ENCODE measurements at regions not wholly inside any gene's neighbourhood (a gene's known extent, or its start where the extent isn't known, plus 50 kb on each side); places are given as distances from the start of the nearest gene placed in this dataset.

GRCh38 chr6:20309186-20309585 is 92.5 kb upstream of the E2F3 start:
- in situ Hi-C loops (cut with HindIII; ENCODE audit: low pct_ligation_motif_present, low pct_unique_long_range_greater_than_20kb, low sequenced_read_pairs): no loop called here
- no peak for DNase-seq

- in situ Hi-C loops (cut with HindIII; ENCODE audit: low pct_ligation_motif_present, low pct_unique_long_range_greater_than_20kb, low sequenced_read_pairs): no loop called here
- DNase-seq: no peak
Measured at GRCh38 chr6:20310185-20310584, 91.5 kb upstream of the E2F3 start.

DNA sequence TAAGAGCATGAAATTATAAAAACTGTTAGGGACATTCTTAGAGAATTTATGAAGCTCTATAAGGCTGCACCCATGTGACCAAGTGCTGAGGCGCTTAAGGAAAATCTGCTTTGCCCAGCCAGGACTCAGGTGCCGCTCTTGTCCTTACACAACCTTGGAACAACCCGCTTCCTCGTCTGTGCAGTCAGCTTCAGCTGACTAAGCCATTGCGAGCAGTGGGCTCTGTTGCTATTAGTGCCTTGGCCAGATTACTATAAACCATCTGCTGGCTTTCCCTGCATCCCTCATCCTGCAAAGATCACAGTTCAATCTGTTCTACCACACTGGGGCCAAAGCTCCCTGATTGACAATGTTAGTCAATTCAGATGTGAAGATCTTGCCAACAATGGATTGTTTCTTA is 89.1 kb upstream of the E2F3 start:
- in situ Hi-C loops (cut with HindIII; ENCODE audit: low pct_ligation_motif_present, low pct_unique_long_range_greater_than_20kb, low sequenced_read_pairs): no loop called here
- no peak for DNase-seq

GRCh38 chr6:20313051-20313450 is 88.6 kb upstream of the E2F3 start:
- in situ Hi-C loops (cut with HindIII; ENCODE audit: low pct_ligation_motif_present, low pct_unique_long_range_greater_than_20kb, low sequenced_read_pairs): no loop called here
- DNase-seq: no peak

- no peak for DNase-seq
- in situ Hi-C loops (cut with HindIII; ENCODE audit: low pct_ligation_motif_present, low pct_unique_long_range_greater_than_20kb, low sequenced_read_pairs): no loop called here
Measured at GRCh38 chr6:20313960-20314530, 87.6 kb upstream of the E2F3 start.

DNA sequence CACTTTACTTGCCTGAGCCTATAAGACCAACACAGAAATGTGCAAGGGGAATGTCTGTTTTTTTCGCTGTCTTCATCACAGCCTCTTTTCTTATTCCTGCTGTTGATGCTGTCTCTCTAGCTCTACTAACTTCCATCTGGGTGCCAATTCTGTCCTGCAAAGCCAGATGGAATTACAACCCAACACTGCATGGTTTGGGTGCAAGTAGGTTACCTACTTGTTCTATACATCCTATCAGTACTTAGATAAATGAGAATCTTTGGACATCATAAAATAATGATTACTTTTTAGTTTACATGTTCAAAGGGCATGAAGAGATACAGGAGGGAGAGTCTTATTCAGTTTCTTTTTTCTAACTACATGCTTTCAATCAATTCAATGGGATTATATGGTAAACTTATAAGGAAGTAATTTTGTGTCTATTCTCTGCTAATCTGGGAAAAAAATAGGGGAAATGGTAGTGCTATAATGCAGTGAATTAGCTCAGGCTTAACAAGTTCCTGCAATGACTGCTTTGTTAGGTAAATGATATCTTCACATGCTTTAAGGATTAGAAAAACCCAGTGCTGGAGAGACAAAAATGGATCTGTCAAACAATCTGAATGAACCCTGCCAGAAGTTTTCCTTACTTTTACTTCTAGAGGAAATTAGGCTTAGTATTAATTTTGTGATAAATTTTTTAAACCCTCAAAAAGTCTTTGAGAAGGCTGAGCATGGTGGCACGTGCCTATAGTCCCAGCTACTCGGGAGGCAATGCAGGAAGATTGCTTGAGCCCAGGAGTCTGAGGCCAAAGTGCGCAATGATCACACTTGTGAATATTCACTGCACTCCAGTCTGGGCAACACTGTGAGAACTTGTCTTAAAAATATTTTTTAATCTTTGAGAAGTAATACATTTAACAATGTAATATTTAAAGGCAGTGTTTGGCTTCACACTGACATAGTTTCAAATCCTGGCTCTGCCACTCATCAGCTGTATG is 86.5 kb upstream of the E2F3 start:
- DNase-seq: no peak
- in situ Hi-C loops (cut with HindIII; ENCODE audit: low pct_ligation_motif_present, low pct_unique_long_range_greater_than_20kb, low sequenced_read_pairs): no loop called here

DNA sequence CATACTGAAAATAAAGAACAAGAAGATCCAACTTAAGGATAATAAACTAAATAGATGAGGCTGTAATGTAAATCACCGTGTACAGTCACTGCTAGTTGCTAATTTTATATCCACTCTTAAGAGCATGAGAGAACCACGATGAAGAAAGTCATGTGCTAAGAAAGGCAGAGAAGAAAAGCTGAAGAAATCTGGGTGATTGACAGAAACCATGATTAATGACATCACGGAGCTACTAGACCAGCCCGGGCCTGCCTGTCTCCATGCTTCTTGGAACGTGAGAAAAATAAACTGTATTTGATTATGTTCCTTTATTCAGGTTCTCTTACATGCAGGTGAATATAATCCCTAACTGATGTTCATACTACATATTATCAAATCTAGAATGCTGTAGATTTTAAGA is 84.2 kb upstream of the E2F3 start:
- in situ Hi-C loops (cut with HindIII; ENCODE audit: low pct_ligation_motif_present, low pct_unique_long_range_greater_than_20kb, low sequenced_read_pairs): no loop called here

DNA sequence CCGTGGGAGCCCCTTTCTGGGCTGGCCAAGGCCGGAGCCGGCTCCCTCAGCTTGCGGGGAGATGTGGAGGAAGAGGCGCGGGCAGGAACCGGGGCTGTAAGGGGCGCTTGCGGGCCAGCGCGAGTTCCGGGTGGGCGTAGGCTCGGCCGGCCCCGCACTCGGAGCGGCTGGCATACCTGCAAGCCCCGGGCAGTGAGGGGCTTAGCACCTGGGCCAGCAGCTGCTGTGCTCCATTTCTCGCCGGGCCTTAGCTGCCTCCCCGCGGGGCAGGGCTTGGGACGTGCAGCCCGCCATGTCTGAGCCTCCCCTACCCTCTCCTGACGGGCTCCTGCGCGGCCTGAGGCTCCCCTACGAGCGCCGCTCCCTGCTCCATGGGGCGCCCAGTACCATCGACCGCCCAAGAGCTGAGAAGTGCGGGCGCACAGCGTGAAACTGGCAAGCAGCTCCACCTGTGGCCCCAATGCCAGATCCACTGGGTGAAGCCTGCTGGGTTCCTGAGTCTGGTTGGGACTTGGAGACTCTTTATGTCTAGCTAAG is 82.8 kb upstream of the E2F3 start:
- no peak for DNase-seq
- in situ Hi-C loops (cut with HindIII; ENCODE audit: low pct_ligation_motif_present, low pct_unique_long_range_greater_than_20kb, low sequenced_read_pairs): no loop called here

More for the DNA sequence above, 84.2 kb upstream of the E2F3 start:
- DNase-seq: no peak

DNA sequence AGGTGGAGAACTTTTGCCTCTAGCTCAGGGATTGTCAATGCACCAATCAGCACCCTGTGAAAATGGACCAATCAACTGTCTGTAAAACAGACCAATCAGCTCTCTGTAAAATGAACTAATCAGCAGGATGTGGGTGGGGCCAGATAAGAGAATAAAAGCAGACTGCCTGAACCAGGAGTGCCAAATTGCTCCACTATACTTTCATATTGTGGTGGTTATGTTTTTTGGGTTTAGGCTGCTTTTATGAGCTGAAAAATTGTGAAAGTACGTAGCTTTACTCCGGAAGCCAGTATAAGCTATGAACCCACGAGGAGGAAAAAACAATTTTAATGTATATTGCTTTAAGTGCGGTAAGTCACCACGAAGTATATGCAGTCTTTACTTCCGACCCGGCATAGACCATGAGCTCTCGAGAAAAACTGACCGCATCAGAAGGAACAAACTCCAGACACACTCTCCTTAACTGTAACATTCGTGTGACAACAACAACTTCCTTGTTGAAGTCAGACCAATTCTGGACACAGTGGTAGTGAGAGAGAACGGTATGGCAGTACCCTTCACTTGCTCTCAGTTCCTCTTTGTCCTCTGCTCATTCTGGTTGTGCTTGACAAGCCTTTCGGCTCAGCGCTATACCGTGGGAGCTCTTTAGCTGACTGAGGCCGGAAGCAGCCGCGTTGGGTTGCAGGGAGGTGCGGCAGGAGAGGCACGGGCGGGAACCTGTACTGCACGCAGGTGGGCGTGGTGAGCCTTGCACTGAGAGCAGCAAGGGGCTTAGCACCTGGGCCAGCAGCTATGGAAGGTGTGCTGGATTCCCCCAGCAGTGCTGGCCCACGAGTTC is 81.9 kb upstream of the E2F3 start:
- DNase-seq: no peak
- in situ Hi-C loops (cut with HindIII; ENCODE audit: low pct_ligation_motif_present, low pct_unique_long_range_greater_than_20kb, low sequenced_read_pairs): no loop called here

DNA sequence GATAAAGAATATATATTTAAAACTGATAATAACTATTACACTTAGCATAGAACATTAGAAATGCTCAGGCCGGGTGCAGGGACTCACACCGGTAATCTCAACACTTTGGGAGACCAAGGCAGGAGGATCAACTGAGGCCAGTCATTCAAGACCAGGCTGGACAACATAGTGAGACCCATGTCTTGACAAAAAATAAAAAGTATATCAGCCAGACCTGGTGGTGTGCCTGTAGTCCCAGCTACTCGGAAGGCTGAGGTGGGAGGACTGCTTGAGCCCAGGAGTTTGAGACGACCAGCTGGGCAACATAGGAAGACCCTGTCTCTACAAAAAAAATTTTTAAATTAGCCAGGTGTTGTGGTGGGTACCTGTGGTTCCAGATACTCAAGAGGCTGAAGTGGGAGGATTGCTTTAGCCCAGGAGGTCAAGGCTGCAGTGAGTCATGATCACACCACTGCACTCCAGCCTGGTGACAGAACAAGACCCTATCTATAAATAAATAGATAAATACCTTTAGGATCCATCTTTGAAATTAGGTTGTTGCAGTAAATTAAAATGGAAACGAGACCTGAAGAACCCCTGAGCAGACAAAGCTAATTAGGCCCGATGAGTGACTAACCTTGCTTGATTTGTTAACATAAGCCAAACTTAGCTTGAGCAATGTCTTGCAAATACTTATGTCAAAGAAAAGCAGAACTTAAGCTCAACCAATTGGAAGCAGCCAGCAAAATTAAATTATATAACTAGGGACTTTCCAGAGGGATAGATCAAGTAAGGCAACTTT is 75.8 kb upstream of the E2F3 start:
- in situ Hi-C loops (cut with HindIII; ENCODE audit: low pct_ligation_motif_present, low pct_unique_long_range_greater_than_20kb, low sequenced_read_pairs): no loop called here
- DNase-seq: no peak

DNA sequence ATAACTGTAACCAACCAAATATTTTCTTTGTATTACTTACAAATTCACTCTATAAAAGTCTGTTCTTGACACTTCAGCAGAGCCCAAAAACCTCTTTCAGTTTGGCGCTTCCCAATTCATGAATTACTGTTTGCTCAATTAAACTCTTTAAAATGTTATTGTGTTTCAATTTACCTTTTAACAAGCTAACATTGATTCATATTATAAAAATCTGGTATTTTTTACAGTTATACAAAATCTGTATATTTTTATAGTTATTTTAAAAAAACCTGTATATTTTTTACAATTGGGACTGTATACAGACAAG is 75.3 kb upstream of the E2F3 start:
- in situ Hi-C loops (cut with HindIII; ENCODE audit: low pct_ligation_motif_present, low pct_unique_long_range_greater_than_20kb, low sequenced_read_pairs): no loop called here
- DNase-seq: no peak

GRCh38 chr6:20327141-20327540 is 74.5 kb upstream of the E2F3 start:
- in situ Hi-C loops (cut with HindIII; ENCODE audit: low pct_ligation_motif_present, low pct_unique_long_range_greater_than_20kb, low sequenced_read_pairs): no loop called here
- no peak for DNase-seq

DNA sequence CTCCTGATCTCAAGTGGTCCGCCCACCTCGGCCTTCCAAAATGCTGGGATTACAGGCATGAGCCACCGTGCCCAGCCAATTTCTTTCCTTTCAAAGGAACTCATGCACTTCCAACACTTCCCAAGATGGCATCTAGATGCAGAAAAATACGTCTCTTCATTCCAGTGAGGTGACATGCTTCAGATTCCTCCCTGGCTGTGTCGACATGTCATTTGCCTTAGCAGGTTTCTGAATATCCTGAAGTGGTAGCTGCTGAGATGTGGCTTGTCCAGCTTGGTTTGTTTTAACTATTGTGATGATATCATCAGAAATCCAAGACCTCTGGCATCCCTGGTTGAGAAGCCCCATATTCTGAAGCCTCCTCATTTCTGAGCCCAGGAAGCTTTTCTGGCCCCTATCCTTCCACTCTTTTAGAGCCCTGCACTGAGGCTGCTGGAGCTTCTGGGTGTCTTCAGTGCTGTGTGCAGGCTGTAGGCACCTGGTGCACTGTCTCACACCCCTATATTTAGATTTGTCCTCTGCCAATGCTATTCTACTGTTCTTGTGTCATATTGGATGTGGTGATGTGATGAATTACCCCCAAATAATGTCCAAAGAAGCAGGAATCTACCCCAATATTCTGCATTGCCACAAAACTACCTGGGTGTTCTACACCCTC is 73.3 kb upstream of the E2F3 start:
- no peak for DNase-seq
- in situ Hi-C loops (cut with HindIII; ENCODE audit: low pct_ligation_motif_present, low pct_unique_long_range_greater_than_20kb, low sequenced_read_pairs): no loop called here

- DNase-seq: no peak
- in situ Hi-C loops (cut with HindIII; ENCODE audit: low pct_ligation_motif_present, low pct_unique_long_range_greater_than_20kb, low sequenced_read_pairs): no loop called here
Measured at GRCh38 chr6:20328924-20329300, 72.8 kb upstream of the E2F3 start.

DNA sequence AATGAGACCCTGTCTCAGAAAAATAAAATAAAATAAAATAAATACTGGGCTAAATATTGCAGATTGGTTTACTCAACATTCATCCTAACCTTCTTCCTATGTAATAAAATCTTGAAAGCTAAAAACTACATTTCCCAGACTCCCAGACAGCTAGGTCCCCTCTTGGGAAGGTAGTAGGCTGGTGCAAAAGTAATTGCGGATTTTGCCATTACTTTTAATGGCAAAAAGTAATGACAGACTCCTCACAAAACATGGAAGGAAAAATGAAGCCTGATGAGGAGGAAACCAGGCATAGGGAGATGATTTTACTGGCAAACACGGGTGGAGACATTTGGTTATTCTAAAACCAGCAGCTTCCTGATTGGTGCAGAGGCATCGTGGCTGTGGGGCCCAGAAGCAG is 70.6 kb upstream of the E2F3 start:
- in situ Hi-C loops (cut with HindIII; ENCODE audit: low pct_ligation_motif_present, low pct_unique_long_range_greater_than_20kb, low sequenced_read_pairs): no loop called here
- DNase-seq: no peak

- in situ Hi-C loops (cut with HindIII; ENCODE audit: low pct_ligation_motif_present, low pct_unique_long_range_greater_than_20kb, low sequenced_read_pairs): no loop called here
- no peak for DNase-seq
Measured at GRCh38 chr6:20331625-20332024, 70.1 kb upstream of the E2F3 start.

DNA sequence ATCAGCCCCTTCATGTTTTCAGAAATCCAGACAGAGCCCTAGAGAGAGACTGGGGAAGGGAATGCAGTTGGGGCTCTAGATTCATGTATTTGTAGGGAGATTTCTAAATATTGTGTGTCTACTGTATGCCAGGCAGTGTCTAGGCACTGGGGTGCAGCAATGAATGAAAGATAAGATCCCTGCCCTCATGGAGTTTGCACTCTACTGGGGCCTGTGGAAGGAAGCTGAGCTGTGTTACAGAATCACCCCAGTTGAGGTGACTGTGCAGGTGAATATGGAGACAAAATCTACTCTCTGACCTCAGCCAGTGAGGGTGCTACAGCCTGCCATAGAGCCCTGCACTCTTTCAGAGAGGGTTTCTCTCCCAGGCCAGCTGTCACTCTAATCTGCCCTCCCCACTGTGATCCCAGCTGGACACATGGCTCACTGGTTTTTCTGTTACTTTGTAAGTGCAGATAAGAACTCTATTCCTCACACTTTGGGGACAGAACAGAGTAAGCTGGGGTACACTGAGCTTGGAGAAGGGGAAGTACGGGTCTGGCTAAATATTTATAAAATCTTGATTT is 69.2 kb upstream of the E2F3 start:
- DNase-seq: no peak
- in situ Hi-C loops (cut with HindIII; ENCODE audit: low pct_ligation_motif_present, low pct_unique_long_range_greater_than_20kb, low sequenced_read_pairs): no loop called here

All from ACHN (cell line).